ENCODE measurements at regions not wholly inside any gene's neighbourhood (a gene's known extent, or its start where the extent isn't known, plus 50 kb on each side); places are given as distances from the start of the nearest gene placed in this dataset.

GRCh38 chr3:27960133-27960532 is 238.0 kb upstream of the EOMES start:
- Histone ChIP-seq H3K4me3 (no peak overlapping the region), H3K9me1 (ENCODE audit: control insufficient read depth, insufficient read depth, low read length) (no peaks in the 10 kb centered on the region), H3K9ac (ENCODE audit: insufficient read depth in 1 of 2, low read depth in 2 of 2, low read length in 2 of 2) (no peak overlapping the region), H3K27ac (ENCODE audit: extremely low read depth, low read depth, low read length) (no peak overlapping the region), H3K4me1 (replicated peaks in 1 of 2; ENCODE audit: control insufficient read depth in 2 of 2, insufficient read depth in 2 of 2, low read length in 2 of 2) (no peaks in the 10 kb centered on the region), H3K79me2 (ENCODE audit: control insufficient read depth, insufficient read depth, low read length) (no peaks in the 10 kb centered on the region), H3K4me2 (ENCODE audit: insufficient read depth, low read length) (no peak overlapping the region), H3K27me3 (ENCODE audit: control insufficient read depth in 2 of 2, insufficient read depth in 2 of 2, low read length in 2 of 2) (no peaks in the 10 kb centered on the region), H4K20me1 (replicated peaks; ENCODE audit: control insufficient read depth, insufficient read depth, low read length) (no peaks in the 10 kb centered on the region), H2AFZ (ENCODE audit: low read depth, low read length) (no peak overlapping the region), H3K9me3 (replicated peaks; ENCODE audit: control insufficient read depth, insufficient read depth, low read depth, low read length) (no peaks in the 10 kb centered on the region; the same call in 1 of the 2 replicates), H3K36me3 (ENCODE audit: control insufficient read depth, insufficient read depth, low read length) (no peaks in the 10 kb centered on the region)
- 3% methylated on average over 2 of the region's 2 CpGs for WGBS (ENCODE audit: insufficient coverage, low coverage, missing lambda C conversion rate)
- ChIA-PET CTCF (ENCODE audit: low intra/inter-chr PET ratio) (no interaction called here), POLR2A (no interaction called here)
- intact Hi-C loops (cut with micrococcal nuclease) = no loop called here
- TF ChIP-seq JUNB (CRISPR knock-in tag; conservative IDR thresholded peaks at IDR 0.05) = 0 out of 2 replicates have a peak, but pooled peaks have one; percentile 50
- TF ChIP-seq MEF2A (IDR thresholded peaks at IDR 0.05; ENCODE audit: control insufficient read depth, low read depth, low read length) = no peak
- TF ChIP-seq SREBF2 (CRISPR knock-in tag; IDR thresholded peaks at IDR 0.05) = no peak
- TF ChIP-seq HDAC6 (IDR thresholded peaks at IDR 0.05; ENCODE audit: low read depth, low read length) = no peak
- no peak for TF ChIP-seq EWSR1 (IDR thresholded peaks at IDR 0.05; ENCODE audit: borderline replicate concordance, low read depth, partially characterized antibody)
- no TSS peak for BruUV-seq (replicated peaks)
- in situ Hi-C loops (cut with MboI) = no loop called here
- FAIRE-seq (no peak), ATAC-seq (no peak), DNase-seq (ENCODE audit: extremely low read depth in 1 of 4, low spot score in 3 of 4) (no peak)

- ATAC-seq = no peak
- H3K27ac ChIP-seq (ENCODE audit: extremely low read depth, low read depth, low read length) = no peak overlapping the region
- no peaks in the 10 kb centered on the region for H4K20me1 ChIP-seq (replicated peaks; ENCODE audit: control insufficient read depth, insufficient read depth, low read length)
- no peak overlapping the region for H3K4me3 ChIP-seq
- no peak overlapping the region for H3K4me2 ChIP-seq (ENCODE audit: insufficient read depth, low read length)
- intact Hi-C loops (cut with micrococcal nuclease) (no loop called here), in situ Hi-C loops (cut with MboI) (no loop called here)
- no peaks in the 10 kb centered on the region for H3K36me3 ChIP-seq (ENCODE audit: control insufficient read depth, insufficient read depth, low read length)
- WGBS (ENCODE audit: insufficient coverage, low coverage, missing lambda C conversion rate) = 2% methylated on average over 3 of the region's 3 CpGs
- FAIRE-seq = no peak
- CTCF ChIA-PET (ENCODE audit: low intra/inter-chr PET ratio) = no interaction called here
- no TSS peak for BruUV-seq (replicated peaks)
- H3K27me3 ChIP-seq (ENCODE audit: control insufficient read depth in 2 of 2, insufficient read depth in 2 of 2, low read length in 2 of 2) = no peaks in the 10 kb centered on the region
- no peaks in the 10 kb centered on the region for H3K4me1 ChIP-seq (replicated peaks in 1 of 2; ENCODE audit: control insufficient read depth in 2 of 2, insufficient read depth in 2 of 2, low read length in 2 of 2)
- no peaks in the 10 kb centered on the region for H3K79me2 ChIP-seq (ENCODE audit: control insufficient read depth, insufficient read depth, low read length)
- POLR2A ChIA-PET = no interaction called here
- no peaks in the 10 kb centered on the region for H3K9me1 ChIP-seq (ENCODE audit: control insufficient read depth, insufficient read depth, low read length)
- no peak overlapping the region for H3K9ac ChIP-seq (ENCODE audit: insufficient read depth in 1 of 2, low read depth in 2 of 2, low read length in 2 of 2)
- H3K9me3 ChIP-seq (replicated peaks; ENCODE audit: control insufficient read depth, insufficient read depth, low read depth, low read length) = no peaks in the 10 kb centered on the region
- H2AFZ ChIP-seq (ENCODE audit: low read depth, low read length) = no peak overlapping the region
- DNase-seq (ENCODE audit: extremely low read depth in 1 of 4, low spot score in 3 of 4) = no peak
- no peak for TF ChIP-seq MAFG (tag; conservative IDR thresholded peaks at IDR 0.05)
- no peak for TF ChIP-seq CTCF (IDR thresholded peaks at IDR 0.05 in 2 of 3, conservative IDR thresholded peaks at IDR 0.05 in 1 of 3; ENCODE audit: insufficient read depth in 2 of 3, low read depth in 1 of 3, low read length in 3 of 3)
- no peak for TF ChIP-seq ZNF436 (CRISPR knock-in tag; IDR thresholded peaks at IDR 0.05)
- no peak for TF ChIP-seq GATA2 (CRISPR knock-in tag; IDR thresholded peaks at IDR 0.05)
- TF ChIP-seq CBFA2T2 (conservative IDR thresholded peaks at IDR 0.05) = no peak
- no peak for TF ChIP-seq SMAD4 (CRISPR knock-in tag; conservative IDR thresholded peaks at IDR 0.05)
- TF ChIP-seq CBX5 (IDR thresholded peaks at IDR 0.05; ENCODE audit: borderline replicate concordance, low read depth) = no peak
- no peak for TF ChIP-seq ZMIZ1 (IDR thresholded peaks at IDR 0.05; ENCODE audit: low read depth in 2 of 2, low read length in 2 of 2)
Observed at GRCh38 chr3:27963519-27963918, 241.4 kb upstream of the EOMES start.

All from K562 (cell line).